ENCODE measurements at regions not wholly inside any gene's neighbourhood (a gene's known extent, or its start where the extent isn't known, plus 50 kb on each side); places are given as distances from the start of the nearest gene placed in this dataset.

DNA sequence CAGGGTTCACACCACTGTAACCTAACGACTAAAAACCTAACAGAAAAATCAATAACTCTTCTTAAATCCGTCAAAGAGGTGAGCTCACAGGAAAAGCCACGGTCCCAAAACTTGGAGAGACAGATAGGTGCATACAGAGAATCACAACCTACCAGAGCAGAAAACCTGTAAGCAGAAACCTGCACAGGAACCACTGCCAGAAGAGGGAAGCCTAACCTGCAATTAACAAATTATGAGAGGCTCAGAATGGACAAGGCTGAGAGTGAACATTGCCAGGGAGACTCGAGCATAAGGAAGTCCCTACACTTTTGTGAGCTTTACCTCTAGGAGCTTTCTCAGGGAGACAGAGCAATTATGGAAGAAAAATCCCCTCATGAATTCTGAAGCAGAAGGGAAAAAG lies 156.2 kb upstream of the NETO1 start:
- no peaks in the 10 kb centered on the region for H3K27me3 ChIP-seq (ENCODE audit: control insufficient read depth in 4 of 4, insufficient read depth in 4 of 4, low read length in 3 of 4)
- no peaks in the 10 kb centered on the region for H3K4me1 ChIP-seq (ENCODE audit: control insufficient read depth in 4 of 4, insufficient read depth in 4 of 4, low read length in 3 of 4)
- H3K27ac ChIP-seq (ENCODE audit: low read depth in 1 of 2, low read length in 2 of 2), result no peak overlapping the region
- H3K4me3 ChIP-seq (ENCODE audit: low read depth in 1 of 3, low read length in 3 of 3), result no peak overlapping the region
- no peaks in the 10 kb centered on the region for H3K9me3 ChIP-seq (ENCODE audit: control insufficient read depth in 4 of 4, low read length in 3 of 4)
- 29% methylated on average over 4 of the region's 4 CpGs for WGBS
- no peak for TF ChIP-seq TAF1 (conservative IDR thresholded peaks at IDR 0.05)
- TF ChIP-seq, protein P1, sequence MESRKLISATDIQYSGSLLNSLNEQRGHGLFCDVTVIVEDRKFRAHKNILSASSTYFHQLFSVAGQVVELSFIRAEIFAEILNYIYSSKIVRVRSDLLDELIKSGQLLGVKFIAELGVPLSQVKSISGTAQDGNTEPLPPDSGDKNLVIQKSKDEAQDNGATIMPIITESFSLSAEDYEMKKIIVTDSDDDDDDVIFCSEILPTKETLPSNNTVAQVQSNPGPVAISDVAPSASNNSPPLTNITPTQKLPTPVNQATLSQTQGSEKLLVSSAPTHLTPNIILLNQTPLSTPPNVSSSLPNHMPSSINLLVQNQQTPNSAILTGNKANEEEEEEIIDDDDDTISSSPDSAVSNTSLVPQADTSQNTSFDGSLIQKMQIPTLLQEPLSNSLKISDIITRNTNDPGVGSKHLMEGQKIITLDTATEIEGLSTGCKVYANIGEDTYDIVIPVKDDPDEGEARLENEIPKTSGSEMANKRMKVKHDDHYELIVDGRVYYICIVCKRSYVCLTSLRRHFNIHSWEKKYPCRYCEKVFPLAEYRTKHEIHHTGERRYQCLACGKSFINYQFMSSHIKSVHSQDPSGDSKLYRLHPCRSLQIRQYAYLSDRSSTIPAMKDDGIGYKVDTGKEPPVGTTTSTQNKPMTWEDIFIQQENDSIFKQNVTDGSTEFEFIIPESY (IDR thresholded peaks at IDR 0.05), result no peak
- no peak for TF ChIP-seq FOXA1 (IDR thresholded peaks at IDR 0.05)
- no peak for TF ChIP-seq GABPA (IDR thresholded peaks at IDR 0.05 in 1 of 2, conservative IDR thresholded peaks at IDR 0.05 in 1 of 2)
- TF ChIP-seq FOXA2 (IDR thresholded peaks at IDR 0.05), result no peak
- TF ChIP-seq RXRA (IDR thresholded peaks at IDR 0.05), result no peak
- TF ChIP-seq HNF4G (IDR thresholded peaks at IDR 0.05), result no peak
- no peak overlapping the region for H3K9ac ChIP-seq (ENCODE audit: low read depth in 1 of 2, low read length in 2 of 2)
- no peak for DNase-seq (ENCODE audit: low spot score)
- H3K36me3 ChIP-seq (ENCODE audit: control insufficient read depth in 4 of 4, insufficient read depth in 3 of 4, low read depth in 1 of 4, low read length in 3 of 4), result no peaks in the 10 kb centered on the region

- Histone ChIP-seq H3K27ac (ENCODE audit: low read depth in 1 of 2, low read length in 2 of 2) (no peak overlapping the region), H3K9me3 (ENCODE audit: control insufficient read depth in 4 of 4, low read length in 3 of 4) (no peaks in the 10 kb centered on the region), H3K36me3 (ENCODE audit: control insufficient read depth in 4 of 4, insufficient read depth in 3 of 4, low read depth in 1 of 4, low read length in 3 of 4) (no peaks in the 10 kb centered on the region), H3K4me1 (ENCODE audit: control insufficient read depth in 4 of 4, insufficient read depth in 4 of 4, low read length in 3 of 4) (no peaks in the 10 kb centered on the region), H3K9ac (ENCODE audit: low read depth in 1 of 2, low read length in 2 of 2) (no peak overlapping the region), H3K4me3 (ENCODE audit: low read depth in 1 of 3, low read length in 3 of 3) (no peak overlapping the region), H3K27me3 (ENCODE audit: control insufficient read depth in 4 of 4, insufficient read depth in 4 of 4, low read length in 3 of 4) (no peaks in the 10 kb centered on the region)
- WGBS, result 58% methylated on average over 4 of the region's 4 CpGs
- TF ChIP-seq CTCF (IDR thresholded peaks at IDR 0.05; ENCODE audit: low read depth, low read length, missing input control), result no peak
- no peak for TF ChIP-seq ATF3 (IDR thresholded peaks at IDR 0.05)
- no peak for TF ChIP-seq NR2F2 (IDR thresholded peaks at IDR 0.05)
- TF ChIP-seq HNF4G (IDR thresholded peaks at IDR 0.05), result no peak
- no peak for TF ChIP-seq YY1 (IDR thresholded peaks at IDR 0.05)
- TF ChIP-seq RXRA (IDR thresholded peaks at IDR 0.05), result no peak
- no peak for TF ChIP-seq HNF4A (conservative IDR thresholded peaks at IDR 0.05)
- no peak for TF ChIP-seq REST (IDR thresholded peaks at IDR 0.05)
- TF ChIP-seq FOXA1 (IDR thresholded peaks at IDR 0.05), result no peak
- TF ChIP-seq FOXA2 (IDR thresholded peaks at IDR 0.05), result no peak
- no peak for TF ChIP-seq EGR1 (IDR thresholded peaks at IDR 0.05; ENCODE audit: low read depth in 2 of 2)
- TF ChIP-seq, protein P2, sequence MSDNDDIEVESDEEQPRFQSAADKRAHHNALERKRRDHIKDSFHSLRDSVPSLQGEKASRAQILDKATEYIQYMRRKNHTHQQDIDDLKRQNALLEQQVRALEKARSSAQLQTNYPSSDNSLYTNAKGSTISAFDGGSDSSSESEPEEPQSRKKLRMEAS (IDR thresholded peaks at IDR 0.05), result no peak
- TF ChIP-seq, protein P1 (IDR thresholded peaks at IDR 0.05), result no peak
- no peak for TF ChIP-seq JUND (IDR thresholded peaks at IDR 0.05)
- no peak for TF ChIP-seq SP1 (IDR thresholded peaks at IDR 0.05)
- no peak for TF ChIP-seq TAF1 (conservative IDR thresholded peaks at IDR 0.05)
- no peak for TF ChIP-seq GABPA (IDR thresholded peaks at IDR 0.05 in 1 of 2, conservative IDR thresholded peaks at IDR 0.05 in 1 of 2)
- no peak for TF ChIP-seq RAD21 (IDR thresholded peaks at IDR 0.05)
- no peak for DNase-seq (ENCODE audit: low spot score)
Observed at GRCh38 chr18:73009691-73010090, 141.9 kb upstream of the NETO1 start.

All from liver (tissue), 8 donors.